Activated CD4-positive, alpha-beta T cell treated with anti-CD3 and anti-CD28 coated beads, Interleukin-2, amount 50 U/mL, for 48 hours (primary cell): ENCODE measurements at regions not wholly inside any gene's neighbourhood (a gene's known extent, or its start where the extent isn't known, plus 50 kb on each side); places are given as distances from the start of the nearest gene placed in this dataset.

Source experiments
- DNase-seq, 2 experiments: peaks; one replicate each; pipeline ENCODE4 v3.0.0-alpha.2; 2020

DNA sequence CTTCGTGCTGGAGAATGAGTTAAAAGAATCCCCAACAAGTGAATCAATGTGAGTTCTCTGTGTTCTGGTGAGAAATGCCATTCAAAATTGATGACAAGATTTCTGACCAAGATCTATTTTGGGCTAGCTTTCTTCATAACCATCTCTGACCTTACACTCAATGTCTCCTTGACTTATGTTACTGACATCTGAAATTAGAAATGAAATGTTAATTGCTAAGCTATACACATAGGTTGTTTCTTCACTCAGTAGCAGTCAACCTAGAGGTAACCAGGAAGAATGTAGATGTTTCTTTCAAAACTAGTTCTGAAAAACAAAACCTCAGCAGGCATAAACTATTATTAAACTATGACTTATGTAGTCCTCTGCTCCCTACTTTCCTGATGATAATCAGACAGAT is 2220.7 kb upstream of the C9orf72 start:
- no peak for DNase-seq

DNA sequence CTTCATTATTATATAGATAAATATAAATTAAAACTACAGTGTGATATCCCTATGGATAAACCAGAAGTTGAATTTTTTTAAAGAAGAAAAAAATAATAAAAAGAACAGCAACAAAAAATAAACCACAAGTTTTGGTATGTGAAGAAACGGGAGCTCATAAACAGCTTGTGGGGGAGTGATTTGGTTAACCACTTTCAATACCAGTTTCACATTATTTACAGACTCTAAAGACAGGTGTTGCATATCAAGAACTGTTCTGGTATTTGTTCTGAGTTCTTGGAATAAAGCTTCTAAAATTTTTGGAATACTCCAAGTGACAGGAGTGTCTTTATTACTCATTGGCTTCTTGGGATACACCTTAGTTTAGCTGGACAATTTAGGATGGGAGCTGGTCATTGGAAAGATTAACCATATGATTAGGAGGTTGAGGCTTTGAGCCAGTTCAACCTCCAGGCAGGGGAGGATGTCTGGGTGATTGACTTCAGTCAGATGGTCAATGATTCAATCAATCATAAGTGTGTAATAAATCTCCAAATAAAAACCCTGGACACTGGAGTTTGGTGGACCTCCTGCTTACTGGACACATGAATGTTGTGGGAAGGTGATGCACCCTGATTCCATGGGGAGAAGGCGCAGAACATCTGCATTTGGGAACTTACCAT is 2223.1 kb upstream of the C9orf72 start:
- DNase-seq, result no peak

DNA sequence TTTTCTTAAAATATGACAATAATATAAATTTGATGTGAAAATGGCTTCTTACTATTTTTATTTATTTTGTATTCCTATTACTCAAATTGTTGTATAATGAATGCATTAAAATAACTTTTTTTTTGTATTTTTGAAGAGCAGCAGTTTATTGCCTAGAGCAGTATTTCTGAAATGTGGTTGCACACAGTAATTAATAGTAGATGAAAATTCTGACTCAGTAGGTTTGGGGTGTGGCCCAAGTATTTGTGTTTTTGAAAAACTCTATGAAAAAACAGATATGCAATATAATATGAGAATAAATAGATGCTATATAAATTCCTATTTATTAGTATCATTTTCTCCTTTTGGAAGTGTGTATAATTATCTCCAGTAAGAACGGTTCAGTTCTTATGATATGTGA is 2225.3 kb upstream of the C9orf72 start:
- DNase-seq, result no peak

DNA sequence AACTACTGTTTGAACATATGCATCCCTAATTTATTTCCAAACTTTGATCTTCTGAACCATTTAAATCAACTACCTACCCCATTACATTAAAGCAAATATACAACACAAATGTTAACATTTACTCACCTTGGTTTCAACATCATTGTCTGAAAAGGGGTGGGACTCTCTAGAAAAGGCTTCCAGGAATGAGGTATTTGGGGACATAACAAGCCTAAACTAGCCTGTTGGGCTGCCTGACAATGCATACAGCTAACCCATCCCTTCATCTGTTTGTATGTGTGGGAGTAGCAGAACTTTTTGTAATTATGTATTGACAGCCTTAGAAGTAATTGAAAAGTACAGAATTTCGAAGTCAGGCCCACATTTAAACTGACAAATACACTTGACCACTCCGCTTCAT is 2225.9 kb upstream of the C9orf72 start:
- no peak for DNase-seq

DNA sequence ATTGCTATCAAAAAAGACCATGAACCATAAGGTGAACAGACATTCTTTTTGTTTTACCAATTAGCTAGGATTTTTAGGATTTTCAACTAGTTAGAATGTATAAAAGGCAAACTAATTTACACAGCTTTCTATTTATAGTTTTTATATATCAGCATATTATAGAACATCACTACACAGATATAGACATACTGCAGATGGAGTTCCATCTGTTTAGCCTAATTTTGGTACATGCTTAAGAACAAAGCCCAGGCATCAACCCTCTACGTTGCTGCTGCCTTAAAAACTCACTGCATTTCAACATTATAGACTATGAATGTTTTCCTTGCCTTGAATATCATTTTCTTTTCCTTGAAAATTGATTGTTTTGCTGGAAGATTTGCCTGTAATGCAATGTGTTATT is 2227.5 kb upstream of the C9orf72 start:
- DNase-seq, result no peak

DNA sequence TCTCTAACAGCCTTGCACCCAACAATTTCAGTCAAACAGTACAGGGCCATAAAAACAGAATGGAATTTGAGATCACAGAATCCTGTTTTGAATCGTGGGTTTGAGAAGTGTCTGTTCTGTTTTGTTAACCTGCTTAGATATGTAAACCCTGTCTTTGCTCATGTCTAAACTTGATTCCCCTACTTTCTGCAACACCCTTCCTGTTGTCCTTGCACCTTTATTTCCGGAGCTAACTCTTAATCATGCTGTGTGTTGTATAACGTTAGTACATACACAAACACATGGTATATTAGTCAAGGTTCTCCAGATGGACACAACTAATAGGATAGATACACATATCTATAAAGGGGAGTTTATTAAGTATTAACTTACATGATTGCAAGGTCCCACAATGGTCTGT is 2229.2 kb upstream of the C9orf72 start:
- DNase-seq, result no peak

DNA sequence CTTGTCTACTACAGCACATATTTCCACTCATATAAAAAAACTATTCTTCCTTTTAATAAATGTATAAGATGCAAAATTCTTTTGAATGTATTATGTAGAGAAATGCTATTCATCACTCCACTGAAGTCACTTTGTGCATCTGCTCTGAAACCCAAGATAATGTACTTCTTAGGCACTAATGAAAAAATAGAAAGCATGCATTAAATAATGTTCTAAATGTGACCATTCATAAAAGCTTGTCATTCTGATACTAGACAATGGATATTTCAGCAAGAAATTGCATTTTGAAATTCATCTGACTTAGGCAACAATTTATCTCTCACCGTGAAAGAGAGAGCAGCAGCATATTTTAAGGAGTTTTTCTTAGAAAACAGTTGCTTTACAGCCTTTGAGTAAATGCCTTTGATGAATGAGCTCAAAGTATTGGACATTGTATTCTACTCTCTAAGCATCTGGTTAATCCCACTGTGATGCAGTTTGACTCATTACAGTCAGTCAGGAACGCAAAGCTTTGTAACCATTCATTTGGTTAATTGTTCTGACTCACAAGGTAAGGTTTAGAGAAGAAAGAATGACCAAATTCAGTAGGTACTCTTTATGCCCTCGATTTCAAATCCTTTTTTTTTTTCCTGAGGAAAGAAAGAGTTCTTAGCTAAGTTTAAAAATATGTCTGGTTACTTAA is 2233.8 kb upstream of the C9orf72 start:
- DNase-seq, result no peak

DNA sequence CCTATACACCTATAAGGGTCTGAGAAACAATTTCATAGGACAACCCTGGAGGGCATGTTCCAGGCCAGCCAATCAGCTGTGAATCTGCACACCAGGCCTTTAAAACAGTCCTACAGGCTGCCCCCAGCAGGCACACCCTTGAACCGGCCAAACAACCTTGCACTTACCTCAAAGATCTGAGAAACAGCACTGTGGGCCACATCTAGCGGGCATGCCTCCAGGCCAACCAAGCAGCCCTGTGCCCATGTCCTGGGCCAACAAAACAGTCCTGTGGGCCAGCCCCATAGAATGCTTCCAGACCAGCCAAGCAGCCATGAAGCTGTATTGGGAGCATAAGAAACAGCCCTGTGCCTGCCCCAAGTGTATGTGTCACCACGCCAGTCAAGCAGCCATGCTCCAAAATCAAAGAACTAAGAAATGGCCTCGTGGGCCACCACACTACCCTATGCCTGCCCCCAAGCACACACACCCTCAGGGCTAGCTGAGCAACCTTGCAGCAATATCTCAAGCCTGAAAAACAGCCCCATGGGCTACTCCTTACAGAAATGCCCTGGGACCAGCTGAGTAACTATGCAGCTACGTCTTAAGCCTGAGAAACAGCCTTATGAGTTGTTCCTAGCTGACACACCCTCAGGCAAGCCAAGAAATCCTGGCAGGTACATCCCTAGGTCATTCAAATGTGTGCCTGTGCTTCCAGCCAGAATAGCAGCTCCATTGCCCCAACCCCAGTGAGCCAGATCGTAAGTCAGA is 2243.8 kb upstream of the C9orf72 start:
- DNase-seq, result no peak

DNA sequence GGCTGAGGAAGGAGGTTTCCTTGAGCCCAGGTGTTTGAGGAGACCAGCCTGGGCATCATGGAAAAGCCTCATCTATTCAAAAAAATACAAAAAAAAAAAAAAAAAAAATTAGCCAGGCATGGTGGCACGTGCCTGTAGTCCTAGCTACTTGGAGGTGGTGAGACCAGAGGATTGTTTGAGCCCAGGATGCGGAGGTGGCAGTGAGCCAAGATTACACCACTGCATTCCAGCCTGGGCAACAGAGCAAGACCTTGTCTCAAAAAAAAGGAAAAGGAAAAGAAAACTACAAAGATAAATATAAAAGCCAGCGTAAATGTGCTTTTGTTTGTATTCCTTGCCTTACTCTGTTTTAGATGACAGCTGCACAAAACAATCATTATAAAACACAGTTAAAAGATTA is 2249.2 kb upstream of the C9orf72 start:
- no peak for DNase-seq

DNA sequence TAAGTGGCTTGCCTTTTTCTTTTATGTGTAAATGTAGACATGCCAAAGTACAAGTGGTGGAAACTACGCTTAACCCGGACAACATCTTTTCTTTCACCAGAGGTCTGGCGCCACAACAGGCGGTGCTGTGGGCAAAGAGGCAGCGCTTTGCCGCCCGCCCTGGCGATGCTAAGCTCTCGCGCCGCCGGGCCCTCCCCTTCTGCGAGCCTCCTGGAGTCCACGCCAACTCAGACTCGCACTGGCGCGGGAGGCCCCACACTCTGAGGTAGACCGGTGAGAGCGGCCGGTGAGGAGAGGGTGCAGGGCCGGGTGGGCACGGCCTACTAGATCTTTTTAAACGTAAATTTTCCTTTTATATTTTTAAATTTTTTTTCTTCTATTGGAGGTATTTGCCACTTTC is 2253.1 kb upstream of the C9orf72 start:
- no peak for DNase-seq

DNA sequence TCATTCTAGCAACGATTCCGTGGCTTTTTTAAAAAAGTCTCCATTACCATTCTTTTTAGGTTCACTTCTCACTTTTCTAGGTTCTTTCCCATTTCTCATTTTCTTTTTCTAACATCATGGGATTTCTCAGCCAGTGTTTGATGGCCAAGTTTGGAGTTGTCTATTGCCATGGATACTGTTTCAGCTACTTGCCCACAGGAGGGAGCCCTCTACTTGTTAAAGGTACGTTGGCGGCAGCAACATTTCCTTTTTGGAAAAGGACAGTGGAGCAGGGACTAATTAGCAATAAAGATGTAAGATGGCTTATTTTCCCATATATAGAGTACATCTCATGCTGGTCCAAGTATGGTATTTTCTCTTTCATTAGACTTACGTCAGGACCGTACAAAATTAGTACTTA is 2257.5 kb upstream of the C9orf72 start:
- no peak for DNase-seq

DNA sequence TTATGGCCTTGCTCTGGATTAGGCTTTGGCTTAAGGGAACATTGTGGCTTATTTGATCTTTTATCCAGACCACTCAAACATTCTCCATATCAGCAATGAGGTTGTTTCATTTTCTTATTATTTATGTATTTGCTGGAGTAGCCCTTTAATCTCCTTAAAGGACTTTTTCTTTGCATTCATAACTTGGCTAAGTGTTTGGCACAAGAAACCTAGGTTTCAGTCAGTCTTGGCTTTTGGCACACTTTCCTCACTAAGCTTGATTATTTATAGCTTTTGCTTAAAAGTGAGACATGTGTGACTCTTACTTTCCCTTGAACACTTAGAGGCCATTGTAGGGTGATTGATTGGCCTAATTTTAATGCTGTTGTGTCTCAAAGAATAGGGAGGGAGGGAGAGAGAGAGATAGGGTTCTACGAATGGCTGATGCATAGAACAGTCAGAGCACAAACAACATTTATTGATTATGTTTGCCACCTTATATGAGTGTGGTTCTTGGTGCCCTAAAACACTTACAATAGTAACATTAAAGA is 2265.3 kb upstream of the C9orf72 start:
- no peak for DNase-seq

DNA sequence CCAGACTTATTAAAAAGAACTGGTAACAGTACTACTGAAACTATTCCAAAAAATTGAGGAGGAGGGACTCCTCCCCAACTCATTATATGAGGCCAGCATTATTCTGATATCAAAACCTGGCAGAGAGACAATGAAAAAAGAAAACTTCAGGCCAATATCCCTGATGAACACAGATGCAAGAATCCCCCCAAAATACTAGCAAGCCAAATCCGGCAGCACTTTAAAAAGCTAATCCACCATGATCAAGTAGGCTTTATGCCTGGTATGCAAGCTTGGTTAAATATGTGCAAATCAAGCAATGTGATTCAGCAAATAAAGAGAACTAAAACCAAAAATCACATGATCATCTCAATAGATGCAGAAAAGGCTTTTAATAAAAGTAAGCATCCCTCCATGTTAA is 2271.0 kb upstream of the C9orf72 start:
- no peak for DNase-seq

DNA sequence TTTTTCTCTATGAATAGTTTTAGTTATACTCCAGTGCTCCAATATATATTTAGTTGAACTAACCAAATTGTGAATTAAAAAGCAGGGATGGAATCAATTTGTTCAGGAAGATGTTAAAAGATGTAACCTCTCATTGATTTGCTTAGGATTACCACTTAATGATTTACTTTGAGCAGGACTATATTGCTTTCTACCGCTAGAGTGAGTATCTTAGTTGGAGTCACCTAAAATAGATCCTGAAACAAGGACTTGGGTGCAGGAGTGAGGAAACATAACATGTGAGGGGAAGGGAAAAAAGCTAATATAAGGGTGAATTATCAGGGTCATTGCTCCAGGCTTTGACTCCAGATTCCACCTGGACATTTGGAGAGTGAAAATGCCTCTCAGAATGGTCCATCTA is 2277.4 kb upstream of the C9orf72 start:
- no peak for DNase-seq

DNA sequence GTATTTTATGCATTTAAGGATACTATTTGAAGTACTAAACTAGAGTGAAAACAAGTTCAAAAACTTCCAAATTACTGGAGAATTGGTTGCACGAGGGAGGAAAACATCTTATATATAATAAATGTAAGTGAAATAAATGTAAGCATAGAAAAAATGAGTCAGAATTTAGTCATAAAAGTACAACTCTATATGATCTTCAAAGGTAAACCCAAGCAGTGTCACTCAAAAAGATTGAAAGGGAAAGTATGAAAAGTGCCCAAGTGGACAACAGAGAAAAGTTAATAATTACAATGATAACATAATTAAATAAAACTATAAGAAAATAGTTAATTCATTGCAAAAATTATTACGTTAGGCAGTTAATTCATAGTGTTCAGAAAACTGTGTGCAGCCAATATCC is 2288.5 kb upstream of the C9orf72 start:
- no peak for DNase-seq

DNA sequence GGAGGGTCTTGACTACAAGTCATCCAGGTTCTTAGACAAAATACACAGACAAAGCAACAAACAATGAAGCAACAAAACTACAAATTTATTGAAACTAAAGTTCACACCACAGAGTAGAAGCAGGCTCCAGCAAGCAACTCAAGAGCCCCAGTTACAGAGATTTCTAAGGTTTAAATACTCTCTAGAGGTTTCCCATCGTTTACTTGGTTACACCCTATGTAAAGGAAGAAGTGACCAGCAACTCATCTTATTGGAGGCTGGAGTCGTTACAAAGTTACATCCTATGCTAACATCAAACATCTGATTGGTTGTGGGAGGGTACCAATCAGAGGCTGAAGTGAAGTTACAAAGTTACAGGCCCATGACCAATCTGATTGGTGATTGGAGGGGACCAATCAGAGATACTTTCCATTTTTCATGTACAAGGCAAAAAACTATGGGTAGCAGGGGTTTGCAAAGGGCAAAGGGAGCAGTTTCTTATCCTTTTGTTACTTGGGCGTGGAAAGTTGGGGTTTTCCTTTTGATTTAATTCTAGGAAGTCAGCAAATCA is 2292.6 kb upstream of the C9orf72 start:
- DNase-seq, result no peak

DNA sequence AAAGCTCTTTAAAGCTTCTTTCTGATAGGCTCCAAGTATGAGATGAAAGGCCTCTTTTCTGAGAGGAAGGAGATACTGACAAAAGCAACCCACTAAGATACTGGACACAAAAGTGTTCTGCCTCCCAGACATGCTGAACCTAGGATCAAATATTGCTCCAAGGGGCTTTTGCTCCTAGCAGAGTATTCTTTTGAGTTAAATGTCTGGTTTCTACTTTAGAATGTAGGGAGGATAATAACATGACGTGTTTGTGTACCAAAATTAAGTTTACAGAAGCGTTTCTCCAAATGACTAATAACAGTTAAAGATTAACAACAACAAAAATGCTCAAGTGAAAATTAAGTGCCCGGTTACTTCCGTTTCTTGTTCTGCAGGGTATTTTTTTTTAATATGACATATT is 2293.3 kb upstream of the C9orf72 start:
- DNase-seq, result no peak

DNA sequence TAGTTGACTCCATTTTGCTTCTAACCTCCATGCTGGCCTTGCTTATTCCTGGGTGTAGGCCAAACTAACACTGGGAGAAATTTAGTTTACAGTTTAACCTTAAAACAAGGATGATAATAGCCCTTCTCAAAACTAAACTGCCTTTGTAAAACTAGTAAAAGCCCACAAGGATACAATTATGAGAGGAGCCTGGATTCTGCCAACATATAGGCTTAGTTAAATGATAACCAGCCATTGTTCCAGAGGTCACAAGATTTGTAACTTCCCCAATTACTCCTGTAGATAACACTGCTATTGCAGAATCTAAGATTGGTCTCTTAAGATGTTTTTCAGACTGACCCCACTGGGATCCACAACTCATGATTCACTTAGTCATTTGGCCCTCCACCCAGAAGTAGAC is 2300.3 kb upstream of the C9orf72 start:
- DNase-seq, result no peak

DNA sequence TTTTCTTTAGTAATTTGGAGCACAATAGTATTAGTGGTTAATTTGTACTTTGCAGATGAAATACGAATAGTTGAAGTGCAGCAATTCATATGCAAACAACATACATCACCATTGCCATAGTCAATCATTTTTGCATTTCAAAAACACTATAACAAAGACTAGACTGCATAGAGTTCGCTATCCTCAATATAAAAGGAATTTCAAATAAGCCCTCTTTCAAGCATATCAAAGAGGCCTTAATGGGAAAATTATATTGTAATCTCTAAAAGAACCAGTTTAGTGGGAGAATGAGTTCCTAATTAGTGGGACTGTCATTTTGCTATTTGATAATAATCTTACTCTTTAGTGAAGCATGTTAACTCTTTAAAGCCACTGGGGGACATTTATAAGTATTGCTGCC is 2302.3 kb upstream of the C9orf72 start:
- no peak for DNase-seq

DNA sequence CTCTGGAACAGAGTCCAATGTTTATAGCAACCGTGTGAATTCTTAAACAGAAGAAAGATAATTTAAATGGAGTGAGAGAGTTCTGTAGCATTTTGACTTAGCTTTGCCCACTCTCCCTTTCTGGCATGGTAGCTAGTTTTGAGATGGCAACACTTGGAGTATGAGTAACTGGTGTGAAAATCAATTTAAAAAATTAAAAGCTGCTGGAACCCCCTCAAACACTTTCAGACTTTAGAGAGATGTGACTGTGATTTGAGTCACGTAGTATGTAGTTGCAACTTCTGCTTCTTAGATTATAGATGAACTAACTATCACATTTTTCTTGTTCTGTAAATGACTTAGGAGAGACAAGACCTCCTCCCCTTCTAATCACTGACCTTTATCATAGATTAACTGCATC is 2309.5 kb upstream of the C9orf72 start:
- no peak for DNase-seq

DNA sequence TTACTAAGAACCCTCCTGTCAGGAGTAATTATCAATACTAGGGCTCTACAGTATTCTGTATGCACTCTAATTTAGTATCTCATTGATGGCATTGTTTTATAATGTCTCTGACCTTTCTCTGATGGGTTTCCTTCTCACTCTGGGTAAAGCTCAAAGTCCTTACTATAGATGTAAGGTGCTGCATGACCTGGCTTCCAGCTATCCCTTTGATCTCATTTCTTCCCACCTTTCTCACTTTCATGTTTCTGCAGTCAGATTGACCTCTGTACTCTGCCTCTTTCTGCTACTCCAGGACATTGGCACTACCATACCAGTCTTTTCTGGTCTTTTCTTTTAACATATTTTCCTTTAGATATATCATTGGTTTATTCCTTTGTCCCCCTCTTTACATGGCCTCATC is 2332.8 kb upstream of the C9orf72 start:
- no peak for DNase-seq

DNA sequence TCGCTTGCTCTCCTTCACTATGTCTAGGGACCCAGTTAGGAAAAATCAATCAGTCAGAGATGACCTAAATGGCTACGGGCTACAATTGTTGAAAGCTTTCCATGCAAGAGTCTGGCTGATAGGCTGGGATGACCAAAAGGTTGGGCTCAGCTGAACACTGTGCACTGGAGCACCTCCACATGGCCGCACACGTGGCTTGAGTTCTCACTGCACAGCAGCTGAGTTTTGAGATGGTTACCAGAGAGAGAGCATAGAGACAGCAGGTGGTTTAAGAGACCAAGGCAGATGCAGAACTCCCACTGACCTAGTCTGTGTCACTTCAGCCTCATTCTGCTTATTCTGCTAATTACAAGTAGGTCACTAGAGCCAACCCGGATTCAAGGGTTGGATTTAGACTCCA is 2354.8 kb upstream of the C9orf72 start:
- DNase-seq, result no peak

DNA sequence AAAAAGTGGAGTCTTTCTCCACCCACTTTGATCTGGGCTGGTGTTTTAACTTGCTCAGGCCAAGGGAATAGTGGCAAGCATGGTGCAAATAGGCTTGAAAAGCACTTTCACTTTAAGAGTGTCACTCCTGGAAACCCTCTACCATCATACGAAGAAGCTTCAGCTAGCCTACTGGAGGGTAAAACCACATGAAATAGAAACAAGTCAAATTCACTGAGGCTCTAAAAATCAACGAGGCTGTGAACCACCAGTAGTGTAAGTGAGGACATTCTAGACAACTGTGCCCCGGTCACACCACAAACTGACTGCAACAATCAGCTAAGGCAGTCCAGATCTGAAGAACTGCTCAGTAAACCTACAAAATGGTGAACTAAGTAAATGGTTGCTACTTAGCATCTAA is 2366.3 kb upstream of the C9orf72 start:
- DNase-seq, result no peak

DNA sequence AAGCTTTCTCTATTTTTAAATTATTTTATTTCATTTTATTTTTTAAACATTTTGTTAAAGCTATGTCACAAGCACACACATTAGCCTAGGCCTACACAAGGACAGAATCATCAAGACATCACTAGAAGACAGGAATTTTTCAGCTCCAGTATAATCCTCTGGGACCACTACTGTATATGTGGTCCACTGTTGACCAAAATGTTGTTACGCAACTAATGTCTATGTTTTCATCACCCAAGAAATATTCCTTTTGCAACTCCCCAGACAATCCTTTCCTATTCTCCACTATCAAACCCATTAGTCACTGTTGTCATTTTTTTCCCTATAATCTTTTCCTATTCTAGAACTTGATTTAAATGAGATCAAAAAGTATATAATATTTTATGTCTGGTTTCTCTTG is 2371.7 kb upstream of the C9orf72 start:
- no peak for DNase-seq
